Lung microvascular endothelial cell (primary cell): ENCODE measurements at regions not wholly inside any gene's neighbourhood (a gene's known extent, or its start where the extent isn't known, plus 50 kb on each side); places are given as distances from the start of the nearest gene placed in this dataset.
"Not testable (repeated sequence)": the region's sequence is repeated elsewhere in the genome, so short reads cannot be mapped to it uniquely, and the experiment has no call there.

Source experiments
- DNase-seq, 2 donors: peaks; one replicate each; pipeline versions ENCODE4 v3.0.0 to v3.0.0-alpha.2; 2010; ENCODE audit warnings: low read depth in 2 of 2

- DNase-seq = no peak
These were observed 431.9 kb downstream of the MIAT start for GRCh38 chr22:27089264-27089663.

- no peak for DNase-seq
These were observed 433.2 kb downstream of the MIAT start for GRCh38 chr22:27090611-27091011.

GRCh38 chr22:27093422-27093821 lies 436.0 kb downstream of the MIAT start:
- DNase-seq = no peak

- DNase-seq = no peak
These were observed 437.4 kb downstream of the MIAT start for GRCh38 chr22:27094633-27095308.

- DNase-seq = no peak
These were observed 440.1 kb downstream of the MIAT start for GRCh38 chr22:27097506-27097905.

- DNase-seq = no peak
These were observed 440.5 kb downstream of the MIAT start for GRCh38 chr22:27097933-27098332.

- no peak for DNase-seq
These were observed 442.7 kb downstream of the MIAT start for GRCh38 chr22:27099946-27100722.

- no peak for DNase-seq
These were observed 443.4 kb downstream of the MIAT start for GRCh38 chr22:27100789-27101188.

GRCh38 chr22:27101288-27101687 lies 443.9 kb downstream of the MIAT start:
- DNase-seq = no peak

- DNase-seq = no peak
These were observed 447.1 kb downstream of the MIAT start for GRCh38 chr22:27104449-27104848.

GRCh38 chr22:27105142-27106025 lies 448.0 kb downstream of the MIAT start:
- peak; percentile 70 to 88 for DNase-seq

GRCh38 chr22:27106985-27107384 lies 449.6 kb downstream of the MIAT start:
- no peak for DNase-seq

GRCh38 chr22:27107386-27107785 lies 450.0 kb downstream of the MIAT start:
- no peak for DNase-seq

- peak; percentile 77 to 87 for DNase-seq
These were observed 450.4 kb downstream of the MIAT start for GRCh38 chr22:27107824-27108223.

GRCh38 chr22:27108425-27109114 lies 451.2 kb downstream of the MIAT start:
- DNase-seq = no peak

- not testable (repeated sequence) for DNase-seq
These were observed 452.0 kb downstream of the MIAT start for GRCh38 chr22:27109406-27109805.

GRCh38 chr22:27110665-27111451 lies 453.5 kb downstream of the MIAT start:
- DNase-seq = peak in 1 of 2 donors; percentile 18

- DNase-seq = no peak
These were observed 454.6 kb downstream of the MIAT start for GRCh38 chr22:27111796-27112672.

GRCh38 chr22:27113211-27113635 lies 455.8 kb downstream of the MIAT start:
- peak; percentile 80 to 83 for DNase-seq

GRCh38 chr22:27113641-27114040 lies 456.3 kb downstream of the MIAT start:
- DNase-seq = no peak
